Astrocyte (in vitro differentiated cells and primary cell): ENCODE measurements at regions not wholly inside any gene's neighbourhood (a gene's known extent, or its start where the extent isn't known, plus 50 kb on each side); places are given as distances from the start of the nearest gene placed in this dataset.
"Not testable (repeated sequence)": the region's sequence is repeated elsewhere in the genome, so short reads cannot be mapped to it uniquely, and the experiment has no call there.

ENCODE experiments used
- DNase-seq: peaks from one replicate; pipeline ENCODE4 v3.0.0-alpha.2; 2010; ENCODE audit warnings: low read depth
- FAIRE-seq: peaks from 2 replicates; lab custom pipeline; 2011; peaks lifted over from hg19 to GRCh38; lab: Jason Lieb, UNC
- H2AFZ ChIP-seq: 2 replicates; pipeline ENCODE4 v1.6.0; 2012; ENCODE audit warnings: low read depth, low read length, inconsistent platforms
- H3K27ac ChIP-seq: 2 replicates; pipeline ENCODE4 v1.5.1; 2011; ENCODE audit warnings: low read depth, low read length, inconsistent platforms
- H3K27me3 ChIP-seq: 2 replicates; pipeline ENCODE4 v1.6.0; 2011; ENCODE audit warnings: low read length, inconsistent platforms; ENCODE audit not compliant: insufficient read depth
- H3K36me3 ChIP-seq: 2 replicates; pipeline ENCODE4 v1.5.1; 2011; ENCODE audit warnings: low read length, inconsistent platforms; ENCODE audit not compliant: insufficient read depth
- H3K4me1 ChIP-seq: 2 replicates; pipeline ENCODE4 v1.5.1; 2011; ENCODE audit warnings: low read length, inconsistent platforms; ENCODE audit not compliant: insufficient read depth
- H3K4me2 ChIP-seq: 2 replicates; pipeline ENCODE4 v1.6.0; 2012; ENCODE audit warnings: low read length, inconsistent platforms
- H3K4me3 ChIP-seq: 2 replicates; pipeline ENCODE4 v1.5.1; 2011; ENCODE audit warnings: low read depth, mild to moderate bottlenecking, low read length, inconsistent platforms; ENCODE audit not compliant: insufficient read depth
- H3K79me2 ChIP-seq: 2 replicates; pipeline ENCODE4 v1.6.0; 2012; ENCODE audit warnings: mild to moderate bottlenecking, low read length, inconsistent platforms; ENCODE audit not compliant: insufficient read depth
- H3K9ac ChIP-seq: 2 replicates; pipeline ENCODE4 v1.6.0; 2012; ENCODE audit warnings: mild to moderate bottlenecking, low read length, inconsistent platforms
- H3K9me3 ChIP-seq: 2 replicates; pipeline ENCODE4 v1.5.1; 2012; ENCODE audit warnings: low read depth, mild to moderate bottlenecking, low read length, inconsistent platforms; ENCODE audit not compliant: insufficient read depth
- H4K20me1 ChIP-seq: 2 replicates; pipeline ENCODE4 v1.6.0; 2012; ENCODE audit warnings: low read length, inconsistent platforms; ENCODE audit not compliant: insufficient read depth
- H3K27ac Mint-ChIP-seq: one replicate; pipeline ENCODE4 v1.8.0; 2021; ENCODE audit warnings: mild to moderate bottlenecking, mixed read lengths; ENCODE audit not compliant: unreplicated experiment
- H3K27me3 Mint-ChIP-seq: one replicate; pipeline ENCODE4 v1.8.0; 2021; ENCODE audit warnings: low read depth, mixed read lengths; ENCODE audit not compliant: unreplicated experiment
- H3K36me3 Mint-ChIP-seq: one replicate; pipeline ENCODE4 v1.8.0; 2021; ENCODE audit warnings: low read depth, mixed read lengths; ENCODE audit not compliant: unreplicated experiment
- H3K4me1 Mint-ChIP-seq: one replicate; pipeline ENCODE4 v1.8.0; 2021; ENCODE audit warnings: low read depth, mixed read lengths; ENCODE audit not compliant: unreplicated experiment
- H3K4me3 Mint-ChIP-seq: one replicate; pipeline ENCODE4 v1.8.0; 2021; ENCODE audit warnings: mild to moderate bottlenecking, moderate library complexity, mixed read lengths; ENCODE audit not compliant: unreplicated experiment
- H3K9me3 Mint-ChIP-seq: one replicate; pipeline ENCODE4 v1.8.0; 2021; ENCODE audit warnings: mild to moderate bottlenecking, mixed read lengths; ENCODE audit not compliant: unreplicated experiment
- EZH2 ChIP-seq: IDR thresholded peaks from 2 replicates; pipeline ENCODE4 v1.6.1; 2012; ENCODE audit warnings: mild to moderate bottlenecking, low read length, inconsistent platforms; ENCODE audit not compliant: insufficient read depth
- TF ChIP-seq, protein P1 (sequence below): IDR thresholded peaks from 2 replicates; pipeline ENCODE4 v1.5.1; 2011; ENCODE audit warnings: low read depth, mild to moderate bottlenecking, inconsistent platforms, low read length, moderate library complexity; ENCODE audit not compliant: insufficient read depth

DNA sequence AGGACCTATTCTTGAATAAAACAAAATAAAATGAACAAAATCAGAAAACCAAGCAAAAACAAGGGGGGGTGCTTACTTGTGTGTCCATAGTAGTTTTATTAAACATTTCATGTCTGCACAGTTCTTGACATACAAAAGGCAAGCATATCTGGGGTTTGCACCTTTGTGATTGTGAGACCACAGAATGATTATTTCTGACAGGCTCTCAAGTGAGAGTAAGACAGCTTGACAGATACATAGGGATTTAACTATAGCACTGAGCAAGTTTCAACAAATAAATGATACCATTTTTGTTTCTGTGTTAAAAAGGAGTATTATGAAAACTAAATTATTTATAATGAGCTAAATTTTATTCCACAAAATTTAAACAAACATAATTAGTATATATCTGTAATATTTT, 712.0 kb upstream of the PCDH10 start:
- H3K4me2 ChIP-seq: no peak overlapping the region
- no peaks in the 10 kb centered on the region for H3K36me3 ChIP-seq
- H3K27me3 ChIP-seq: no peaks in the 10 kb centered on the region
- H3K4me3 ChIP-seq: no peak overlapping the region
- TF ChIP-seq EZH2: no peak
- TF ChIP-seq, protein P1, sequence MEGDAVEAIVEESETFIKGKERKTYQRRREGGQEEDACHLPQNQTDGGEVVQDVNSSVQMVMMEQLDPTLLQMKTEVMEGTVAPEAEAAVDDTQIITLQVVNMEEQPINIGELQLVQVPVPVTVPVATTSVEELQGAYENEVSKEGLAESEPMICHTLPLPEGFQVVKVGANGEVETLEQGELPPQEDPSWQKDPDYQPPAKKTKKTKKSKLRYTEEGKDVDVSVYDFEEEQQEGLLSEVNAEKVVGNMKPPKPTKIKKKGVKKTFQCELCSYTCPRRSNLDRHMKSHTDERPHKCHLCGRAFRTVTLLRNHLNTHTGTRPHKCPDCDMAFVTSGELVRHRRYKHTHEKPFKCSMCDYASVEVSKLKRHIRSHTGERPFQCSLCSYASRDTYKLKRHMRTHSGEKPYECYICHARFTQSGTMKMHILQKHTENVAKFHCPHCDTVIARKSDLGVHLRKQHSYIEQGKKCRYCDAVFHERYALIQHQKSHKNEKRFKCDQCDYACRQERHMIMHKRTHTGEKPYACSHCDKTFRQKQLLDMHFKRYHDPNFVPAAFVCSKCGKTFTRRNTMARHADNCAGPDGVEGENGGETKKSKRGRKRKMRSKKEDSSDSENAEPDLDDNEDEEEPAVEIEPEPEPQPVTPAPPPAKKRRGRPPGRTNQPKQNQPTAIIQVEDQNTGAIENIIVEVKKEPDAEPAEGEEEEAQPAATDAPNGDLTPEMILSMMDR: no peak
- H3K4me1 ChIP-seq: no peaks in the 10 kb centered on the region
- no peaks in the 10 kb centered on the region for H4K20me1 ChIP-seq
- H3K9me3 Mint-ChIP-seq: no peaks in the 10 kb centered on the region
- H3K27me3 Mint-ChIP-seq: no peaks in the 10 kb centered on the region
- no peak overlapping the region for H3K9ac ChIP-seq
- no peaks in the 10 kb centered on the region for H3K4me1 Mint-ChIP-seq
- H3K9me3 ChIP-seq: no peaks in the 10 kb centered on the region
- H2AFZ ChIP-seq: no peak overlapping the region
- H3K4me3 Mint-ChIP-seq: no peak overlapping the region
- no peak for DNase-seq
- FAIRE-seq: no peak
- H3K27ac Mint-ChIP-seq: no peak overlapping the region
- no peaks in the 10 kb centered on the region for H3K79me2 ChIP-seq
- H3K27ac ChIP-seq: no peak overlapping the region
- no peaks in the 10 kb centered on the region for H3K36me3 Mint-ChIP-seq

DNA sequence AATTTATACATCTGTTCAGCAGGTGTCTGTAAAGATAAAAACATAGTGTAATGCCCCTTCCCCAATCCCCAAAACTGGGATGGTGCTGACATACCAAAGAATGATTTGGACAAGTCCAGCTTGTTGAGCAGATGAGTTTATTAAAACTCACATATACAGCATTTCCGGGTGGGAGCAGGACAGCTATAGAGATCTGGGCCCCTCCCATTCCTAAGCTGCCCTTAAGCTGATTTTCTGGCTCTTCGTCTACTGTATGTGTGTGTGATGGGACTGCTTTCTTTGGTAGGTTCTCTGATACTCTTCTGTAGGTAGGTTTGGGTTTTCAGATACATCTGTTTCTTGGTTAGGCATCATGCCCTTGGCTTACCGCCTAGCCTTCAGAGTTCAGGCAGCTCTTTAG, 703.7 kb upstream of the PCDH10 start:
- H3K4me3 ChIP-seq: no peak overlapping the region
- H3K4me2 ChIP-seq: no peak overlapping the region
- peaks cover 4% of the 10 kb centered on the region for H3K9me3 ChIP-seq
- H2AFZ ChIP-seq: no peak overlapping the region
- FAIRE-seq (no peak), DNase-seq (no peak)
- Mint-ChIP-seq H3K4me1 (no peaks in the 10 kb centered on the region), H3K36me3 (no peaks in the 10 kb centered on the region), H3K9me3 (peaks cover 4% of the 10 kb centered on the region), H3K27me3 (no peaks in the 10 kb centered on the region), H3K27ac (no peak overlapping the region), H3K4me3 (no peak overlapping the region)
- no peaks in the 10 kb centered on the region for H3K27me3 ChIP-seq
- no peak overlapping the region for H3K9ac ChIP-seq
- no peaks in the 10 kb centered on the region for H4K20me1 ChIP-seq
- H3K4me1 ChIP-seq: no peaks in the 10 kb centered on the region
- no peaks in the 10 kb centered on the region for H3K79me2 ChIP-seq
- no peaks in the 10 kb centered on the region for H3K36me3 ChIP-seq
- no peak overlapping the region for H3K27ac ChIP-seq
- TF ChIP-seq, protein P1: no peak
- TF ChIP-seq EZH2: no peak

DNA sequence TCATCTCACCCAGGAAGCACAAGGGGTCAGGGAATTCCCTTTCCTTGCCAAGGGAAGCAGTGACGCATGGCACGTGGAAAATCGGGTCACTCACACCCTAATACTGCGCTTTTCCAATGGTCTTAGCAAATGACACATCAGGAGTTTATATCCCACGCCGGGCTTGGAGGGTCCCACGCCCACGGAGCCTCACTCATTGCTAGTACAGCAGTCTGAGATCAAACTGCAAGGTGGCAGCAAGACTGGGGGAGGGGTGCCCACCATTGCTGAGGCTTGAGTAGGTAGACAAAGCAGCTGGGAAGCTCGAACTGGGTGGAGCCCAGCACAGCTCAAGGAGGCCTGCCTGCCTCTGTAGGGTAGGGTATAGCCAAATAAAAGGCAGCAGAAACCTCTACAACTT, 691.1 kb upstream of the PCDH10 start:
- H3K27me3 ChIP-seq, H3K27ac ChIP-seq, DNase-seq, H3K36me3 Mint-ChIP-seq, H3K27ac Mint-ChIP-seq, H3K4me3 ChIP-seq, FAIRE-seq, H3K4me3 Mint-ChIP-seq, H3K4me1 Mint-ChIP-seq, H3K79me2 ChIP-seq, H2AFZ ChIP-seq, H4K20me1 ChIP-seq, H3K9me3 ChIP-seq, H3K36me3 ChIP-seq, H3K4me1 ChIP-seq, H3K27me3 Mint-ChIP-seq, H3K4me2 ChIP-seq, H3K9ac ChIP-seq, H3K9me3 Mint-ChIP-seq: not testable (repeated sequence)
